ENCODE measurements at regions not wholly inside any gene's neighbourhood (a gene's known extent, or its start where the extent isn't known, plus 50 kb on each side); places are given as distances from the start of the nearest gene placed in this dataset.

DNA sequence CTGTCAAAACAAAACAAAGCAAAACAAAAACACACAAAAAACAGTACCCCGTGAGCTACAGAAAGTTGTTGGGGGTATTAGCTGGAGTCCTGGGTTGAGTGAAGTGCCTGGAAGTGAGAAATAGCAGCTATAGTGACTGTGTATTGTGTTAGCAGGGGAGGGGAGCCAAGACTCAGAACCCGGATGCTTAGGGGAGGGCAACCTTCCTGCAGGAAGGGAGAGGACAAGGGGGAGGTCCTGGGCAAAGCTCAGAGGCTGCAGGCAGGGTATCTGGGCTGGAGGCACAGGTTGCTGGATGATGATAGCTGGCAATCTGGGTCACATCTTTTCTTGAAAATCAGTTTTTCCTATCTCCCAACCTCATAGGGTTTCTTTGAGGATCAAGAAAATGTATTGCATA is 75.8 kb upstream of the PARD3 start:
- ATAC-seq (peak in 3 of 4 donors; percentile 18 to 39 (median 37)), DNase-seq (no peak)

GRCh38 chr10:34889004-34889869 is 74.1 kb upstream of the PARD3 start:
- ATAC-seq (no peak), DNase-seq (no peak)
- intact Hi-C loops (cut with DNase I) = no loop called here
- H3K4me1 ChIP-seq = no peaks in the 10 kb centered on the region
- no peaks in the 10 kb centered on the region for H3K36me3 ChIP-seq
- H3K27me3 ChIP-seq = no peaks in the 10 kb centered on the region
- H3K4me3 ChIP-seq = no peak overlapping the region
- no peaks in the 10 kb centered on the region for H3K9me3 ChIP-seq
- WGBS (ENCODE audit: insufficient coverage, low coverage, low lambda C conversion rate, missing lambda C conversion rate) = 81% methylated on average over 13 of the region's 16 CpGs
- no peak for TF ChIP-seq POLR2A (IDR thresholded peaks at IDR 0.05)
- TF ChIP-seq, protein P1, sequence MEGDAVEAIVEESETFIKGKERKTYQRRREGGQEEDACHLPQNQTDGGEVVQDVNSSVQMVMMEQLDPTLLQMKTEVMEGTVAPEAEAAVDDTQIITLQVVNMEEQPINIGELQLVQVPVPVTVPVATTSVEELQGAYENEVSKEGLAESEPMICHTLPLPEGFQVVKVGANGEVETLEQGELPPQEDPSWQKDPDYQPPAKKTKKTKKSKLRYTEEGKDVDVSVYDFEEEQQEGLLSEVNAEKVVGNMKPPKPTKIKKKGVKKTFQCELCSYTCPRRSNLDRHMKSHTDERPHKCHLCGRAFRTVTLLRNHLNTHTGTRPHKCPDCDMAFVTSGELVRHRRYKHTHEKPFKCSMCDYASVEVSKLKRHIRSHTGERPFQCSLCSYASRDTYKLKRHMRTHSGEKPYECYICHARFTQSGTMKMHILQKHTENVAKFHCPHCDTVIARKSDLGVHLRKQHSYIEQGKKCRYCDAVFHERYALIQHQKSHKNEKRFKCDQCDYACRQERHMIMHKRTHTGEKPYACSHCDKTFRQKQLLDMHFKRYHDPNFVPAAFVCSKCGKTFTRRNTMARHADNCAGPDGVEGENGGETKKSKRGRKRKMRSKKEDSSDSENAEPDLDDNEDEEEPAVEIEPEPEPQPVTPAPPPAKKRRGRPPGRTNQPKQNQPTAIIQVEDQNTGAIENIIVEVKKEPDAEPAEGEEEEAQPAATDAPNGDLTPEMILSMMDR (IDR thresholded peaks at IDR 0.05) = no peak
- no peak overlapping the region for H3K27ac ChIP-seq

More for the DNA sequence above, 75.8 kb upstream of the PARD3 start:
- H3K4me3 ChIP-seq = no peak overlapping the region
- H3K4me1 ChIP-seq = no peaks in the 10 kb centered on the region
- WGBS (ENCODE audit: insufficient coverage, low coverage, low lambda C conversion rate, missing lambda C conversion rate) = 18% methylated on average over 2 of the region's 2 CpGs
- intact Hi-C loops (cut with DNase I) = no loop called here
- H3K36me3 ChIP-seq = no peaks in the 10 kb centered on the region
- H3K27me3 ChIP-seq = no peaks in the 10 kb centered on the region
- H3K27ac ChIP-seq = no peak overlapping the region
- H3K9me3 ChIP-seq = no peaks in the 10 kb centered on the region
- TF ChIP-seq POLR2A (IDR thresholded peaks at IDR 0.05) = no peak
- TF ChIP-seq, protein P1 (IDR thresholded peaks at IDR 0.05) = no peak

DNA sequence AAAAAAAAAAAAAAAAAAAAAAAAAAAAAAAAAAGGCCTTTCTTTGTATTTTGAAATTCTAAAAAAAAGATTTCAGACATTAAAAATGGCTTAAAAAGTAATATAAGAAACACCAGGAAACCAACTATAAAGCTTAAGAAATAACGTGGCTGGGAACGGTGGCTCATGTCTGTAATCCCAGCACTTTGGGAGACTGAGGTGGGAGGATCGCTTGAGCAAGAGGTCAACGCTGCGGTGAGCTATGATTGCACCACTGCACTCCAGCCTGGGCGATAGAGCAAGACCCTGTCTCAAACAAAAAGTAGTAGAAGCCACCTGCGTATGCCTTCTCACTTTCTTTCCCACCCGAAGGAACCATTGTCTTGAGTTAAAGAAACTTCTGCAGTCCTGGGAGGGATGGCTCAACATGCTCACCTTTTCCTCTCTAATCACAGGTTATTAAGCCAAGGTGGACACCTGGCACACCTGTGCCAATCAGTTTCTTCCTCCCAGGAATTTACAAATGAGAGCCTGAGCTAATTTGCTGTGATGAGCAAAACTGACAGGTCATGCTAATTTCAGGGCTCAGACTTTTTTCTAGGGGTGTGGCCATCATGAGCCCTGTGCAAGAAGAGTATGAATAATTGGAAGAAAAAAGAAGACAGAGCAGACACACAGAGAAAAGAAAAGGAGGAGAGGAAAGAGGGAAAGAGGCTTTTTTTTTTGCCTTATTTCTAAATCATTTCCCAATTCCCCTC is 72.0 kb upstream of the PARD3 start:
- no peak for ATAC-seq
- Histone ChIP-seq H3K36me3 (no peaks in the 10 kb centered on the region), H3K27ac (no peak overlapping the region), H3K9me3 (no peaks in the 10 kb centered on the region), H3K4me3 (no peak overlapping the region), H3K4me1 (no peaks in the 10 kb centered on the region), H3K27me3 (no peaks in the 10 kb centered on the region)
- peak in 1 of 3 donors; percentile 12 for DNase-seq
- intact Hi-C loops (cut with DNase I) = no loop called here
- TF ChIP-seq, protein P1 (IDR thresholded peaks at IDR 0.05) = no peak
- TF ChIP-seq POLR2A (IDR thresholded peaks at IDR 0.05) = no peak
- 92% methylated on average over 4 of the region's 8 CpGs for WGBS (ENCODE audit: insufficient coverage, low coverage, low lambda C conversion rate, missing lambda C conversion rate)

DNA sequence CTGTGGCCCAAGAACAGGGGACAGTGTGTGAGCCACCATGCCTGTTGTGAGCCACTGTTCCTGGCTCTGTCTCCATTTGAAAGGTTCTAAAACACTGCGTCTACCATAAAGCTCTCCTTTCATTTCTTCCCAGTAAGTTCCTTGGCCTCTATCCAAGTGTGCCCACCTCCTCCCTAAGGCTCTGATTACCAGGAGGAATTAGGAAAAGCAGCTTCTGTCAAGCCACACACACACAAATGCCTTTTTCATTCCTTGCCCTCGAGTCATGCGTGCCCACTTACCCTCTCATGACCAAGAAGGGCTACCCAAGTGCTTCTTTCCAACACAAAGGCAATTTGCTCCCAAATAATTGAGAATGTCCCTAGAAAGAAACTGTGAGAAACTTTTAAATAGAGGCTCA is 70.8 kb upstream of the PARD3 start:
- no peaks in the 10 kb centered on the region for H3K27me3 ChIP-seq
- 88% methylated on average over 3 of the region's 3 CpGs for WGBS (ENCODE audit: insufficient coverage, low coverage, low lambda C conversion rate, missing lambda C conversion rate)
- intact Hi-C loops (cut with DNase I) = no loop called here

More for the DNA sequence above, 70.8 kb upstream of the PARD3 start:
- Histone ChIP-seq H3K36me3 (no peaks in the 10 kb centered on the region), H3K9me3 (no peaks in the 10 kb centered on the region), H3K4me1 (no peaks in the 10 kb centered on the region), H3K4me3 (no peak overlapping the region), H3K27ac (no peak overlapping the region)
- no peak for ATAC-seq
- TF ChIP-seq, protein P1 (IDR thresholded peaks at IDR 0.05) = no peak
- no peak for TF ChIP-seq POLR2A (IDR thresholded peaks at IDR 0.05)
- no peak for DNase-seq
